ENCODE measurements at regions not wholly inside any gene's neighbourhood (a gene's known extent, or its start where the extent isn't known, plus 50 kb on each side); places are given as distances from the start of the nearest gene placed in this dataset.

GRCh38 chr14:71381814-71382213 is 474.6 kb downstream of the PCNX1 start:
- H3F3A ChIP-seq (ENCODE audit: insufficient read depth), result no peaks in the 10 kb centered on the region
- no peak overlapping the region for H3K4me2 ChIP-seq (ENCODE audit: low read depth, low read length, poor library complexity, severe bottlenecking)
- H3K79me2 ChIP-seq (ENCODE audit: insufficient read depth, low read length), result peaks cover 34% of the 10 kb centered on the region
- no peak overlapping the region for H2AFZ ChIP-seq (ENCODE audit: low read depth, low read length, severe bottlenecking)
- no peak overlapping the region for H3K27ac ChIP-seq (ENCODE audit: low read depth, low read length)
- H3K27me3 ChIP-seq (ENCODE audit: low read length), result no peaks in the 10 kb centered on the region
- no peaks in the 10 kb centered on the region for H3K9me2 ChIP-seq (replicated peaks; ENCODE audit: insufficient read depth, low read length)
- H3K9ac ChIP-seq (ENCODE audit: low read length), result no peak overlapping the region
- TF ChIP-seq CTCF (IDR thresholded peaks at IDR 0.05; ENCODE audit: insufficient read depth, low read length, poor library complexity, severe bottlenecking), result no peak
- no peak for TF ChIP-seq EZH2phosphoT487 (conservative IDR thresholded peaks at IDR 0.05; ENCODE audit: low read length)
- H4K20me1 ChIP-seq (ENCODE audit: low read depth, low read length), result no peaks in the 10 kb centered on the region
- no peak overlapping the region for H3K4me3 ChIP-seq (ENCODE audit: insufficient read depth, low read length, poor library complexity, severe bottlenecking)
- H3K9me3 ChIP-seq (ENCODE audit: insufficient read depth, low read length), result no peaks in the 10 kb centered on the region
- no peaks in the 10 kb centered on the region for H3K36me3 ChIP-seq (ENCODE audit: low read length)

- Histone ChIP-seq H4K20me1 (ENCODE audit: low read depth, low read length) (no peaks in the 10 kb centered on the region), H3K4me2 (ENCODE audit: low read depth, low read length, poor library complexity, severe bottlenecking) (no peak overlapping the region), H3K27me3 (ENCODE audit: low read length) (no peaks in the 10 kb centered on the region), H2AFZ (ENCODE audit: low read depth, low read length, severe bottlenecking) (no peak overlapping the region), H3K79me2 (ENCODE audit: insufficient read depth, low read length) (peaks cover 34% of the 10 kb centered on the region), H3F3A (ENCODE audit: insufficient read depth) (no peaks in the 10 kb centered on the region), H3K9ac (ENCODE audit: low read length) (no peak overlapping the region), H3K36me3 (ENCODE audit: low read length) (no peaks in the 10 kb centered on the region), H3K9me3 (ENCODE audit: insufficient read depth, low read length) (no peaks in the 10 kb centered on the region), H3K4me3 (ENCODE audit: insufficient read depth, low read length, poor library complexity, severe bottlenecking) (no peak overlapping the region), H3K9me2 (replicated peaks; ENCODE audit: insufficient read depth, low read length) (no peaks in the 10 kb centered on the region), H3K27ac (ENCODE audit: low read depth, low read length) (no peak overlapping the region)
- TF ChIP-seq CTCF (IDR thresholded peaks at IDR 0.05; ENCODE audit: insufficient read depth, low read length, poor library complexity, severe bottlenecking), result no peak
- TF ChIP-seq EZH2phosphoT487 (conservative IDR thresholded peaks at IDR 0.05; ENCODE audit: low read length), result no peak
Observed at GRCh38 chr14:71382315-71382714, 475.1 kb downstream of the PCNX1 start.

- Histone ChIP-seq H4K20me1 (ENCODE audit: low read depth, low read length) (no peaks in the 10 kb centered on the region), H3K79me2 (ENCODE audit: insufficient read depth, low read length) (peaks cover 34% of the 10 kb centered on the region)
Observed at GRCh38 chr14:71383510-71383909, 476.3 kb downstream of the PCNX1 start.

More at GRCh38 chr14:71383510-71383909, 476.3 kb downstream of the PCNX1 start:
- Histone ChIP-seq H3K27ac (ENCODE audit: low read depth, low read length) (no peak overlapping the region), H3K4me3 (ENCODE audit: insufficient read depth, low read length, poor library complexity, severe bottlenecking) (no peak overlapping the region), H3K36me3 (ENCODE audit: low read length) (no peaks in the 10 kb centered on the region), H3K9me2 (replicated peaks; ENCODE audit: insufficient read depth, low read length) (no peaks in the 10 kb centered on the region), H3K4me2 (ENCODE audit: low read depth, low read length, poor library complexity, severe bottlenecking) (no peak overlapping the region), H3K9ac (ENCODE audit: low read length) (no peak overlapping the region), H2AFZ (ENCODE audit: low read depth, low read length, severe bottlenecking) (no peak overlapping the region), H3F3A (ENCODE audit: insufficient read depth) (no peaks in the 10 kb centered on the region), H3K9me3 (ENCODE audit: insufficient read depth, low read length) (no peaks in the 10 kb centered on the region), H3K27me3 (ENCODE audit: low read length) (no peaks in the 10 kb centered on the region)
- TF ChIP-seq EZH2phosphoT487 (conservative IDR thresholded peaks at IDR 0.05; ENCODE audit: low read length) (no peak), CTCF (IDR thresholded peaks at IDR 0.05; ENCODE audit: insufficient read depth, low read length, poor library complexity, severe bottlenecking) (no peak)

Data from SU-DHL-6 (cell line).